ENCODE measurements at regions not wholly inside any gene's neighbourhood (a gene's known extent, or its start where the extent isn't known, plus 50 kb on each side); places are given as distances from the start of the nearest gene placed in this dataset.

DNA sequence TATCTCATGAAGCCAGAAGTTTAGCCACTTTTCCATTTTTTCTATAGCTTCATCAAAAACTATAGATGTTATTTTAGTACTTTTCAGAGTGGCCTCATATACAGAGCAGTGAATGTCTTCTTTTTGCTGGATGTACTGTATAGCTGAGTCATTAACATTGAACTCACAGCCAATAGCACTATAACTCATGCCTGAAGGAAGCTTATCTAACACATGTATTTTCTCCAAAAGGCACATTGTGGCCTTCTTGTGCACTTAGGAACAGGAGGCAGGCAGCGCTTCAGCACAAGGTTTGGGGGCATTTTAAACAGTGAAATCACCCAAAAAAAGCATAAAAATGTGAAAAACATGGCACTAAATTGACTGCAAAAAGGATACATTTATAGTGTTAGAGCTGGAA lies 336.8 kb upstream of the TMTC1 start:
- intact Hi-C loops (cut with DNase I), result no loop called here
- TF ChIP-seq POLR2A (IDR thresholded peaks at IDR 0.05) (no peak), EP300 (IDR thresholded peaks at IDR 0.05) (no peak), POLR2AphosphoS5 (IDR thresholded peaks at IDR 0.05) (no peak)
- TF ChIP-seq, protein P1, sequence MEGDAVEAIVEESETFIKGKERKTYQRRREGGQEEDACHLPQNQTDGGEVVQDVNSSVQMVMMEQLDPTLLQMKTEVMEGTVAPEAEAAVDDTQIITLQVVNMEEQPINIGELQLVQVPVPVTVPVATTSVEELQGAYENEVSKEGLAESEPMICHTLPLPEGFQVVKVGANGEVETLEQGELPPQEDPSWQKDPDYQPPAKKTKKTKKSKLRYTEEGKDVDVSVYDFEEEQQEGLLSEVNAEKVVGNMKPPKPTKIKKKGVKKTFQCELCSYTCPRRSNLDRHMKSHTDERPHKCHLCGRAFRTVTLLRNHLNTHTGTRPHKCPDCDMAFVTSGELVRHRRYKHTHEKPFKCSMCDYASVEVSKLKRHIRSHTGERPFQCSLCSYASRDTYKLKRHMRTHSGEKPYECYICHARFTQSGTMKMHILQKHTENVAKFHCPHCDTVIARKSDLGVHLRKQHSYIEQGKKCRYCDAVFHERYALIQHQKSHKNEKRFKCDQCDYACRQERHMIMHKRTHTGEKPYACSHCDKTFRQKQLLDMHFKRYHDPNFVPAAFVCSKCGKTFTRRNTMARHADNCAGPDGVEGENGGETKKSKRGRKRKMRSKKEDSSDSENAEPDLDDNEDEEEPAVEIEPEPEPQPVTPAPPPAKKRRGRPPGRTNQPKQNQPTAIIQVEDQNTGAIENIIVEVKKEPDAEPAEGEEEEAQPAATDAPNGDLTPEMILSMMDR (IDR thresholded peaks at IDR 0.05), result no peak
- no peaks in the 10 kb centered on the region for H3K36me3 ChIP-seq
- WGBS, 2 donors, result 91 to 92% methylated on average over 1 of the region's 1 CpG
- peaks cover 0 to 3% (median 0%) of the 10 kb centered on the region in 4 donors for H3K9me3 ChIP-seq
- no peaks in the 10 kb centered on the region for H3K27me3 ChIP-seq
- H3K27ac ChIP-seq, result no peak overlapping the region
- H3K4me1 ChIP-seq, result no peaks in the 10 kb centered on the region
- no peak for DNase-seq
- no peak overlapping the region for H3K4me3 ChIP-seq

DNA sequence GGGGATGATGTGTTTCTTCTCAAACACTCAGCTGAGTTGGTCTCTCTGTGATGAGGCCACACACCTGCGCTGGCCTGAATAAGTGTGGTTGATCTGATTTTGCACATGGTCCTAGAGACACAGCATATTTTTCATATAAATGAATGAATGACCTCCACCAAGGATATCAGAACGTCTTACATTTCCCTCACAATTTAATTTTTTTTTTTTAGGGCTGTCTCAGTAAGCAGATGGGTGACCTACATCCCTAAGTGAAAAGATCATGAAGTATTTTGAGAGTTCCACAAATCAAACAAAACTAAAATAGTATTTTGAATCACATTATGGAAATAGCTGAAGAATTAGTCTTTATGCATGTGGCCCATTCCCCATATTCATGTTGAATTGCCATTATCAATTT lies 333.7 kb upstream of the TMTC1 start:
- H3K27me3 ChIP-seq, result no peaks in the 10 kb centered on the region
- H3K36me3 ChIP-seq, result no peaks in the 10 kb centered on the region
- no peaks in the 10 kb centered on the region for H3K4me1 ChIP-seq
- no peak overlapping the region for H3K4me3 ChIP-seq
- TF ChIP-seq POLR2AphosphoS5 (IDR thresholded peaks at IDR 0.05) (no peak), POLR2A (IDR thresholded peaks at IDR 0.05) (no peak), EP300 (IDR thresholded peaks at IDR 0.05) (no peak)
- TF ChIP-seq, protein P1 (IDR thresholded peaks at IDR 0.05), result no peak
- no peak for DNase-seq
- intact Hi-C loops (cut with DNase I), result no loop called here
- 60 to 84% methylated on average over 2 of the region's 2 CpGs for WGBS, 2 donors
- H3K9me3 ChIP-seq, result no peaks in the 10 kb centered on the region
- no peak overlapping the region for H3K27ac ChIP-seq

DNA sequence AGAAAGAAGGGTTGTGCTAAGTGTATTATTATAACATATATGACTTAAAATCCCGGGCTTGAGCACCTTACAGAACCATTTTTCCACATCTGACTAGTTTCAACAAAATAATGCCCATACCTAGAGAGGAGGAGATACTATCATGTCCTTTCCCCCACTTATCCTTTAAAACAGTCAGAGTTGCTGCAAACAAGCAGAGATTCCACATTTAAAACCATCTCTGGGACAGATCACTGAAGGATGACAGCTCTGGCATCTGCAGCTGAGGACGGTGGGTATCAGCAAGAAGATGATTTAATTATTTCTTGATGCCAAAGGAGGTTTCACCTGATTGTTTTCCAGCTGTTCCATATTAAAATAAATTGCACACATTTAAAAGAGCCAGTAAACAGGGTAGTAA lies 328.0 kb upstream of the TMTC1 start:
- H3K4me1 ChIP-seq, result no peaks in the 10 kb centered on the region
- WGBS, 2 donors, result 60 to 79% methylated on average over 2 of the region's 2 CpGs
- H3K36me3 ChIP-seq, result no peaks in the 10 kb centered on the region
- intact Hi-C loops (cut with DNase I), result no loop called here
- no peak for DNase-seq
- no peaks in the 10 kb centered on the region for H3K27me3 ChIP-seq
- no peak overlapping the region for H3K27ac ChIP-seq
- H3K9me3 ChIP-seq, result no peaks in the 10 kb centered on the region
- TF ChIP-seq, protein P1 (IDR thresholded peaks at IDR 0.05), result no peak
- no peak overlapping the region for H3K4me3 ChIP-seq

DNA sequence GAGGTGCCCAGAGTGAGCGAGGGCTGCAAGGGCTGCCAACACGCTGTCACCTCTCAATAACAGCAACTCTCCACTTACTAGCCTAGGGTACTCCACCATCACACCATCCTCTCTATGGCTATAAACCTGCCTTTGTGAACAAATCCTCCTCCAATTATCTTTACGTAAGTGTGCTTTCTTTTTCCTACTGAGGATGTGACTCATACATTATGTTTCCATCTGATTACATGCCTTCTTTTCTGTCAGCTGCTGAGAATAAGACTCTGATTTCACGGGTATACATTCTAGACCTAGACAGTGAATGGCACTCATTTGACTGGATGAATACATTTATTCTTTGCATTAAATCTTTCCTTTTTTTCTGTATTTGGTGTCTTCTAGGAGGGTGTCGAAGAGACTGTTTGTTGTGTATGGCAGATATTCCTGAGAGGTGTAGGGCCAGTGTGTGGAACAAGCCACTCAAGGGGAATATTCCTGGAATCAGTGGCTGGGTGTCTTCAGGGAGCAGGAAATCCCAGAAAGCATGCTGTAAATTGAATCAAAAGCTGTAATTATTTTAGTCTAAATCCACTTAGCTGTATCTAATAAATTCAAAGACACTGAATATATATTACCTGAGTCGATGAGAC lies 327.3 kb upstream of the TMTC1 start:
- H3K27ac ChIP-seq, result no peak overlapping the region
- TF ChIP-seq POLR2AphosphoS5 (IDR thresholded peaks at IDR 0.05), result no peak
- TF ChIP-seq EP300 (IDR thresholded peaks at IDR 0.05), result no peak
- TF ChIP-seq POLR2A (IDR thresholded peaks at IDR 0.05), result no peak
- TF ChIP-seq, protein P1 (IDR thresholded peaks at IDR 0.05), result no peak
- H3K9me3 ChIP-seq, result no peaks in the 10 kb centered on the region
- H3K36me3 ChIP-seq, result no peaks in the 10 kb centered on the region
- WGBS, 2 donors, result 83 to 88% methylated on average over 6 of the region's 6 CpGs
- H3K4me1 ChIP-seq, result no peaks in the 10 kb centered on the region
- H3K27me3 ChIP-seq, result no peaks in the 10 kb centered on the region
- no peak for DNase-seq
- no peak overlapping the region for H3K4me3 ChIP-seq
- intact Hi-C loops (cut with DNase I), result no loop called here

DNA sequence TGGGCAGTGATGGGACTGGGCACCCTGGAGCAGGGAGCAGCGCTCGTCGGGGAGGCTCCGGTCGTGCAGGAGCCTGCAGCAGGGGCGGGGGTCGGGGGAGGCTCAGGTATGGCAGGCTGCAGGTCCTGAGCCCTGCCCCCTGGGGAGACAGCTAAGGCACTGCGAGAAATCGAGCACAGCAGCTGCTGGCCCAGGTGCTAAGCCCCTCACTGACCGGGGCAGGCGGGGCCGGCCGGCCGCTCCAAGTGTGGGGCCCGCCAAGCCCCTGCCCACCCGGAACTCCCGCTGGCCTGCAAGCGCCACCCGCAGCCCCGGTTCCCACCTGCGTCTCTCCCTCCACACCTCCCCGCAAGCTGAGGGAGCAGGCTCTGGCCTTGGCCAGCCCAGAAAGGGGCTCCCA lies 326.8 kb upstream of the TMTC1 start:
- Histone ChIP-seq H3K27ac (no peak overlapping the region), H3K36me3 (no peaks in the 10 kb centered on the region), H3K27me3 (no peaks in the 10 kb centered on the region), H3K9me3 (no peaks in the 10 kb centered on the region), H3K4me3 (no peak overlapping the region), H3K4me1 (no peaks in the 10 kb centered on the region)
- DNase-seq, result no peak
- TF ChIP-seq POLR2A (IDR thresholded peaks at IDR 0.05) (no peak), POLR2AphosphoS5 (IDR thresholded peaks at IDR 0.05) (no peak)
- TF ChIP-seq, protein P1 (IDR thresholded peaks at IDR 0.05), result no peak
- intact Hi-C loops (cut with DNase I), result no loop called here
- 86 to 90% methylated on average over 22 of the region's 22 CpGs for WGBS, 2 donors

Data from sigmoid colon (tissue), 6 donors.